ENCODE measurements at regions not wholly inside any gene's neighbourhood (a gene's known extent, or its start where the extent isn't known, plus 50 kb on each side); places are given as distances from the start of the nearest gene placed in this dataset.

DNA sequence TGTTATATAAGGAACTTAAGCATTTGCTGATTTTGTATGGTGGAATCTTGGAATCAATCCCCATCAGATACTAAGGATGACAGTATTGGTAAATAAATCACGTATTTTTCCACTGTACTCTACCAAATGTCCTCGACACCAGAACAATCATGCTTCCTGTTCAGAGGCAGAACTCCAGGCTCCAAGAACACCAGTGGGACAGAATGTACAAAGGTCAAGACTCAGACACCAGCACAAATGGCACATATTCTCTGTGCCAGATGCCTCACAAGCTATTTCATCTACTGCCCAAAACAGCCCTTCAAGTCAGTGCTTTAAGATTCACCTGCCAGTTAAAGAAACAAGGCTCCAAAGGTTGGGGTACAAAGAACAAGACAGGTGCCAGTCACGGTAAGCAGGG, 420.5 kb downstream of the STK39 start:
- TF ChIP-seq ELF4 (IDR thresholded peaks at IDR 0.05) (no peak), TARDBP (IDR thresholded peaks at IDR 0.05) (no peak), CTBP1 (IDR thresholded peaks at IDR 0.05; ENCODE audit: borderline replicate concordance) (no peak), LEF1 (IDR thresholded peaks at IDR 0.05; ENCODE audit: borderline replicate concordance) (no peak), ZNF384 (IDR thresholded peaks at IDR 0.05) (no peak), FOXM1 (IDR thresholded peaks at IDR 0.05; ENCODE audit: borderline replicate concordance) (no peak), FOXA1 (IDR thresholded peaks at IDR 0.05) (no peak), SP1 (IDR thresholded peaks at IDR 0.05) (no peak), SUZ12 (IDR thresholded peaks at IDR 0.05) (no peak)
- TF ChIP-seq, protein P1, sequence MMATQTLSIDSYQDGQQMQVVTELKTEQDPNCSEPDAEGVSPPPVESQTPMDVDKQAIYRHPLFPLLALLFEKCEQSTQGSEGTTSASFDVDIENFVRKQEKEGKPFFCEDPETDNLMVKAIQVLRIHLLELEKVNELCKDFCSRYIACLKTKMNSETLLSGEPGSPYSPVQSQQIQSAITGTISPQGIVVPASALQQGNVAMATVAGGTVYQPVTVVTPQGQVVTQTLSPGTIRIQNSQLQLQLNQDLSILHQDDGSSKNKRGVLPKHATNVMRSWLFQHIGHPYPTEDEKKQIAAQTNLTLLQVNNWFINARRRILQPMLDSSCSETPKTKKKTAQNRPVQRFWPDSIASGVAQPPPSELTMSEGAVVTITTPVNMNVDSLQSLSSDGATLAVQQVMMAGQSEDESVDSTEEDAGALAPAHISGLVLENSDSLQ (IDR thresholded peaks at IDR 0.05) = no peak
